ENCODE measurements at regions not wholly inside any gene's neighbourhood (a gene's known extent, or its start where the extent isn't known, plus 50 kb on each side); places are given as distances from the start of the nearest gene placed in this dataset.

- DNase-seq (ENCODE audit: insufficient read length) (no peak), FAIRE-seq (no peak)
- no peak for TF ChIP-seq TAF1 (IDR thresholded peaks at IDR 0.05; ENCODE audit: borderline replicate concordance, low read depth, low read length)
- TF ChIP-seq POLR2AphosphoS5 (IDR thresholded peaks at IDR 0.05; ENCODE audit: low read depth, low read length) = no peak
- no peak for TF ChIP-seq POLR2A (IDR thresholded peaks at IDR 0.05; ENCODE audit: low read depth, low read length)
Measured at GRCh38 chr1:184919892-184920291, 54.4 kb downstream of the NIBAN1 start.

GRCh38 chr1:184915463-184916090 lies 58.7 kb downstream of the NIBAN1 start:
- no peak for DNase-seq (ENCODE audit: insufficient read length)
- FAIRE-seq = no peak
- no peak for TF ChIP-seq POLR2AphosphoS5 (IDR thresholded peaks at IDR 0.05; ENCODE audit: low read depth, low read length)
- no peak for TF ChIP-seq POLR2A (IDR thresholded peaks at IDR 0.05; ENCODE audit: low read depth, low read length)

- FAIRE-seq (no peak), DNase-seq (ENCODE audit: insufficient read length) (no peak)
- no peak for TF ChIP-seq POLR2A (IDR thresholded peaks at IDR 0.05; ENCODE audit: low read depth, low read length)
- no peak for TF ChIP-seq TAF1 (IDR thresholded peaks at IDR 0.05; ENCODE audit: borderline replicate concordance, low read depth, low read length)
- TF ChIP-seq POLR2AphosphoS5 (IDR thresholded peaks at IDR 0.05; ENCODE audit: low read depth, low read length) = no peak
Measured at GRCh38 chr1:184914149-184914548, 60.2 kb downstream of the NIBAN1 start.

GRCh38 chr1:184912392-184912791 lies 61.9 kb downstream of the NIBAN1 start:
- TF ChIP-seq TAF1 (IDR thresholded peaks at IDR 0.05; ENCODE audit: borderline replicate concordance, low read depth, low read length) (no peak), POLR2A (IDR thresholded peaks at IDR 0.05; ENCODE audit: low read depth, low read length) (no peak), POLR2AphosphoS5 (IDR thresholded peaks at IDR 0.05; ENCODE audit: low read depth, low read length) (no peak)
- DNase-seq (ENCODE audit: insufficient read length) (no peak), FAIRE-seq (no peak)

DNA sequence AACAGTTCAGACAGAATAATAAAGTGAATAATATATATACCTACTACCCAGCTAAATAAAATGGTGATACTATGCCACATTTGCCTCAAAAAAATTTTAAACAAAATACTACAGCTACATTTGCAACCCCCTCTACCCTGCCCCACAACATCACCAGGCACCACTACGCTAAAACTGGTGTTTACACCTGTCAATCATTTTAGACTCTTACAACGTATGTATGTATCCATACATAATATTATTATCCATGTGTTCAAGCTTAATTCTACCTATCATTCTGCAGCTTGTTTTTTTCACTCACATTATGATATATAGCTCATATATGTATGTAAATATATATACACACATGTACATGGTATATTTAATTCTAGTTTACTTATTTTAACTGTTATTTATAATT lies 62.5 kb downstream of the NIBAN1 start:
- FAIRE-seq (no peak), DNase-seq (ENCODE audit: insufficient read length) (no peak)
- TF ChIP-seq TAF1 (IDR thresholded peaks at IDR 0.05; ENCODE audit: borderline replicate concordance, low read depth, low read length) (no peak), POLR2A (IDR thresholded peaks at IDR 0.05; ENCODE audit: low read depth, low read length) (no peak), POLR2AphosphoS5 (IDR thresholded peaks at IDR 0.05; ENCODE audit: low read depth, low read length) (no peak)

DNA sequence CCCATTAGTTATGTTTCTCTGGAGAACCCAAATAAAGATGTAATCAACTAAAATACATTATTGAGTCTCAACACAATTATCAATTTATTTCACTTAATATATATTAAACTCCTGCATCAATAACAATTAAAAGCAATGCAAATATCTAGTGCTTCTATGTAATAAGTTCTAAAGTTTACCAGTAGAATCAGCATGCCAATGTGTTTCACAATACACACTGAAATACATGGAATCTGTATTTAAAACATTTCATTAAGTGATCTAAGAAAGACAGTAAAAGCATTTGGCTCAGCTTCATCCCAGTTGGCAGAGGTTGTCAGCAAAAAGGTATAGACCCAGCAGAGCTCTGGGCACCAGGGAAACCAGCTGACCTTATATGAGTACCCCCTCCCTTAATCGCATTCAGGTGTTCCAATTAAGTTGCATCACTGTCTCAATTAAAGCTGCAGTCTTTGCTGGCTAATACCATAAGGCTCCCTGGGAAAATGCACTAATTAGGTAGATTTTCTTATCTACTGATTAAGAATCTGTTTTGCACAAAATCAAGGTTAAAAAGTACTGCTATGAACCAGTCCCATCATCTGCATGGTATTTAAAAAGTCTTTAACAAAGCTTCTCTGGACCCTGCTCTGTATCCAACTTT lies 63.1 kb downstream of the NIBAN1 start:
- no peak for FAIRE-seq
- TF ChIP-seq POLR2A (IDR thresholded peaks at IDR 0.05; ENCODE audit: low read depth, low read length) (no peak), TAF1 (IDR thresholded peaks at IDR 0.05; ENCODE audit: borderline replicate concordance, low read depth, low read length) (no peak), POLR2AphosphoS5 (IDR thresholded peaks at IDR 0.05; ENCODE audit: low read depth, low read length) (no peak)

DNA sequence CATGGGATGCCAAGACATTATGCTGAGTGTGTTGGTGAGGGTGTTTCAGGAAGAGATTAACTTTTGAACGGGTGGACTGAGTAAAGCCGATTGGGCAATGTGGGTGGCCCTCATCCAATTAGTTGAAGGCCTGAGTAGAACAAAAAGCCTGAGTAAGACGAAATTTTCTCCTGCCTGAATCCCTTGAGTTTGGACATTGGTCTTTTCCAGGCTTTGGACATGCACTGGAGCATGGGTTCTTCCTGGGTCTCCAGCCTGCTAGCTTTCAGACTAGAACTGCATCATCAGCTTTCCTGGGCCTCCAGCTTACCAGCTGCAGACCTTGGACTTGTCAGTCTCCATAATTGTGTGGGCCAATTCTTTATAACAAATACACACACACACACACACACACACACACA lies 63.6 kb downstream of the NIBAN1 start:
- no peak for DNase-seq (ENCODE audit: insufficient read length)
- FAIRE-seq = no peak
- TF ChIP-seq POLR2AphosphoS5 (IDR thresholded peaks at IDR 0.05; ENCODE audit: low read depth, low read length) = no peak
- TF ChIP-seq TAF1 (IDR thresholded peaks at IDR 0.05; ENCODE audit: borderline replicate concordance, low read depth, low read length) = no peak
- no peak for TF ChIP-seq POLR2A (IDR thresholded peaks at IDR 0.05; ENCODE audit: low read depth, low read length)

More for the DNA sequence above, 63.1 kb downstream of the NIBAN1 start:
- DNase-seq (ENCODE audit: insufficient read length) = no peak

- TF ChIP-seq TAF1 (IDR thresholded peaks at IDR 0.05; ENCODE audit: borderline replicate concordance, low read depth, low read length) = no peak
- TF ChIP-seq POLR2A (IDR thresholded peaks at IDR 0.05; ENCODE audit: low read depth, low read length) = no peak
- no peak for TF ChIP-seq POLR2AphosphoS5 (IDR thresholded peaks at IDR 0.05; ENCODE audit: low read depth, low read length)
- peak; percentile 44 for FAIRE-seq
Measured at GRCh38 chr1:184910005-184910404, 64.3 kb downstream of the NIBAN1 start.

DNA sequence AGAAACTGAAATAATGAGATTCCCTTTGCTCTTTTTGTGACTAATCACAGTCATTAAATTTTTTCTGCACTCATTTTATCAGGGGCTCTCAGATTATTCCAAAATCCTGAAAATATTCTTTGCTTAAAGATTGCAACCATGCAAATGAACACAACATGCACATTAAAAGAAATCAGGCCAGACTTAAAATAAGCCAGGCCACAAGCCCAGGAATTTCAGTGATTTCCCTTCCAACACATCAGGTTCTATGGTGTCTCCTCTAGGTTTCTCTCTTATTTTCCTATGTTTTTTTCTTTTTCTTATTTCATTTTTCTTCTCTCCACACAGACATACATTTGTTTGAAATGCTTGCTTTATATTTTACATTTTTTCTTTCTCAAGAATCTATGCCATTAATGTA lies 65.3 kb downstream of the NIBAN1 start:
- DNase-seq (ENCODE audit: insufficient read length) = no peak
- no peak for TF ChIP-seq POLR2A (IDR thresholded peaks at IDR 0.05; ENCODE audit: low read depth, low read length)
- TF ChIP-seq POLR2AphosphoS5 (IDR thresholded peaks at IDR 0.05; ENCODE audit: low read depth, low read length) = no peak
- no peak for TF ChIP-seq TAF1 (IDR thresholded peaks at IDR 0.05; ENCODE audit: borderline replicate concordance, low read depth, low read length)
- FAIRE-seq = no peak

More at GRCh38 chr1:184910005-184910404, 64.3 kb downstream of the NIBAN1 start:
- no peak for DNase-seq (ENCODE audit: insufficient read length)

GRCh38 chr1:184908506-184908905 lies 65.8 kb downstream of the NIBAN1 start:
- TF ChIP-seq TAF1 (IDR thresholded peaks at IDR 0.05; ENCODE audit: borderline replicate concordance, low read depth, low read length) = no peak
- TF ChIP-seq POLR2AphosphoS5 (IDR thresholded peaks at IDR 0.05; ENCODE audit: low read depth, low read length) = no peak
- TF ChIP-seq POLR2A (IDR thresholded peaks at IDR 0.05; ENCODE audit: low read depth, low read length) = no peak
- FAIRE-seq = no peak
- DNase-seq (ENCODE audit: insufficient read length) = no peak

DNA sequence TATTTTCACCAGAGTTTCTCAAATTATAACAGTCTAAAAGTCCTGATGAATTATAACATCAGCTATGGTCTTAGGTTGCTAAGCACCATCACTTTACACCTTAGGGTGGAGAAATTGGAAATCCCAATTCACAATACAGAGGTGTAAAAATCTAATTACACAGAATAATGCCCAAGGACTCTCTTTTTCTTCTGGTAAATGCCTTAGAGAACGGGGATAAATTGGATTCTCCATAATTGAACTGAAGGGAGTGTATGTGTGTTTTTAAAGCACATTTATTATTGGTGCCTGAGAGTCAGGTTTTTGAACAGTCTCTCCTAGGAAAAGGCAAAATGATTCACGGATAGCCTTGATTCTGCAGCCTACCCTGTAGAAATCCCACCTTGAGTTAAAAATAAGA lies 66.8 kb downstream of the NIBAN1 start:
- FAIRE-seq (no peak), DNase-seq (ENCODE audit: insufficient read length) (no peak)
- no peak for TF ChIP-seq POLR2AphosphoS5 (IDR thresholded peaks at IDR 0.05; ENCODE audit: low read depth, low read length)

- DNase-seq (ENCODE audit: insufficient read length) (no peak), FAIRE-seq (no peak)
- no peak for TF ChIP-seq TAF1 (IDR thresholded peaks at IDR 0.05; ENCODE audit: borderline replicate concordance, low read depth, low read length)
- no peak for TF ChIP-seq POLR2AphosphoS5 (IDR thresholded peaks at IDR 0.05; ENCODE audit: low read depth, low read length)
- TF ChIP-seq POLR2A (IDR thresholded peaks at IDR 0.05; ENCODE audit: low read depth, low read length) = no peak
Measured at GRCh38 chr1:184906761-184907160, 67.5 kb downstream of the NIBAN1 start.

Measured in GM12892 (cell line).